ENCODE measurements at regions not wholly inside any gene's neighbourhood (a gene's known extent, or its start where the extent isn't known, plus 50 kb on each side); places are given as distances from the start of the nearest gene placed in this dataset.

- no peaks in the 10 kb centered on the region for H3K4me1 ChIP-seq (ENCODE audit: insufficient read depth, insufficient read length)
- H3K36me3 ChIP-seq (ENCODE audit: insufficient read depth, insufficient read length, low read length), result no peaks in the 10 kb centered on the region
- H3K9ac ChIP-seq (ENCODE audit: insufficient read length, low read depth), result no peak overlapping the region
- DNase-seq (ENCODE audit: low read depth, low spot score), result no peak
- H3K9me3 ChIP-seq (ENCODE audit: insufficient read depth, low read length), result no peaks in the 10 kb centered on the region
- no peaks in the 10 kb centered on the region for H3K27me3 ChIP-seq (ENCODE audit: insufficient read depth, insufficient read length)
- no peak overlapping the region for H3K4me3 ChIP-seq (ENCODE audit: insufficient read length, low read depth)
- no peak for TF ChIP-seq ZNF274 (IDR thresholded peaks at IDR 0.05; ENCODE audit: low read depth, low read length)
- TF ChIP-seq SUZ12 (IDR thresholded peaks at IDR 0.05; ENCODE audit: extremely low read depth, insufficient read depth, insufficient read length), result no peak
- no peak for TF ChIP-seq YY1 (IDR thresholded peaks at IDR 0.05; ENCODE audit: insufficient read depth, insufficient read length)
These were observed 50.7 kb upstream of the VLDLR start for GRCh38 chr9:2570615-2571479.

Measured in NT2/D1 (cell line).